Cardiac fibroblast (primary cell): ENCODE measurements at regions not wholly inside any gene's neighbourhood (a gene's known extent, or its start where the extent isn't known, plus 50 kb on each side); places are given as distances from the start of the nearest gene placed in this dataset.

Experiments used
- DNase-seq, 2 donors: peaks; one replicate each; pipeline versions ENCODE4 v3.0.0 to v3.0.0-alpha.2; 2010; ENCODE audit warnings: low read depth in 2 of 2
- H3K4me3 ChIP-seq, 2 donors: replicated peaks in 1 of 2; 1 replicate in 1 of 2; 2 replicates in 1 of 2; pipeline ENCODE4 v1.5.1; 2011; ENCODE audit warnings: low read depth in 2 of 2, low read length in 2 of 2, mild to moderate bottlenecking in 2 of 2, moderate library complexity in 1 of 2
- TF ChIP-seq, protein P1 (sequence below): IDR thresholded peaks from one replicate; pipeline ENCODE4 v1.5.1; 2011; ENCODE audit warnings: low read depth, mild to moderate bottlenecking, low read length, inconsistent platforms

DNA sequence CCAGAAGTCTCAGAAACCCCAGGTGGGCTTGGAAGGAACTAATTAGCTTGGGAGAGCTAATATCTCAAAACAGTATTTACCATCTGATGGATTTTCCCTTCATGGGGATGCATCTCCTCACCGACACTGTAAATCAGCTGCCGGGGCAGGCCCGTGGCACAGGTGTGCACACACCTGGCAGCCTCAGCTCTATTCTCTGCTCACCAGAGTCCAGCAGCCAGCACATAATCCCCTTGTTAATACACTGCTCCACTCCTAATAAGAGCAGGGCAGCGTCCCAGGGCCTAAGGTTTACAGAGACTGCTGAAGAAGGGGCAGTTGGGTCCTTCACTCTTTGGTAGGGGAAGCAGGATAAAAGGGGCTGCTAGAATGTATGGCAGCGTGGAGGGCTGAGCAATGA is 200.0 kb downstream of the TOMM20 start:
- no peak overlapping the region for H3K4me3 ChIP-seq
- TF ChIP-seq, protein P1, sequence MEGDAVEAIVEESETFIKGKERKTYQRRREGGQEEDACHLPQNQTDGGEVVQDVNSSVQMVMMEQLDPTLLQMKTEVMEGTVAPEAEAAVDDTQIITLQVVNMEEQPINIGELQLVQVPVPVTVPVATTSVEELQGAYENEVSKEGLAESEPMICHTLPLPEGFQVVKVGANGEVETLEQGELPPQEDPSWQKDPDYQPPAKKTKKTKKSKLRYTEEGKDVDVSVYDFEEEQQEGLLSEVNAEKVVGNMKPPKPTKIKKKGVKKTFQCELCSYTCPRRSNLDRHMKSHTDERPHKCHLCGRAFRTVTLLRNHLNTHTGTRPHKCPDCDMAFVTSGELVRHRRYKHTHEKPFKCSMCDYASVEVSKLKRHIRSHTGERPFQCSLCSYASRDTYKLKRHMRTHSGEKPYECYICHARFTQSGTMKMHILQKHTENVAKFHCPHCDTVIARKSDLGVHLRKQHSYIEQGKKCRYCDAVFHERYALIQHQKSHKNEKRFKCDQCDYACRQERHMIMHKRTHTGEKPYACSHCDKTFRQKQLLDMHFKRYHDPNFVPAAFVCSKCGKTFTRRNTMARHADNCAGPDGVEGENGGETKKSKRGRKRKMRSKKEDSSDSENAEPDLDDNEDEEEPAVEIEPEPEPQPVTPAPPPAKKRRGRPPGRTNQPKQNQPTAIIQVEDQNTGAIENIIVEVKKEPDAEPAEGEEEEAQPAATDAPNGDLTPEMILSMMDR = no peak
- DNase-seq = no peak

DNA sequence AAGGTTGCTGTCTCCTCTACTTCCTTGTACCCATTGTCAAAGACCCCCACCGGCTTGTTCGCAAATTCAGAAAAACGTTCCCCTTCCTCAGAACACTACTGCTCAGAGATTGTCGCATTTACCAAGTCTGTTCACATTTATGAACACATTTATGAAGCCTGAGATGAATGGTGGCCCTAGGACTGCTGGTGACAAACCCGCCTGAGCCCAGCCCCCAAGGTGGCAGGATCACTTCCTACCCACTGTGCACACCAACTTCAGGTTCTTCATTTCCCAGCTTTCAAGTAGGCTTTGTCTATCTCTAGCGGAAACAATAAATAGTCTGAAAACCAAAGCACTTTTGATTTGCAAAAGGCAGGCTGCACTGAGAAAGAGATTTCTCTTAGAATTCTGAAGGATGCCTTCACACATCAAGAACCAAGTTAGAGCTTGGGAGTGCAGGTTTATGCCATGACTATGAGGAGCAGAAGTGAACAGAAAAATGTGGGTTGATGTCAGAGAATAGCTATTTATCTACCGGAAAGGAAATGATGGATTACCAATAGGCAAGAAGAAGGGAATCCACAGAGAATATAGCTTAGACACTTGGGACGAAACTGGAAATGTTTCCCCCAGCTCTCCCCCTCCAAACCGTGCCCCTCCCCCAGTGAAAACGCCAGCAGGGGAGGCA is 200.5 kb downstream of the TOMM20 start:
- H3K4me3 ChIP-seq = no peak overlapping the region
- TF ChIP-seq, protein P1 = no peak
- DNase-seq = no peak

DNA sequence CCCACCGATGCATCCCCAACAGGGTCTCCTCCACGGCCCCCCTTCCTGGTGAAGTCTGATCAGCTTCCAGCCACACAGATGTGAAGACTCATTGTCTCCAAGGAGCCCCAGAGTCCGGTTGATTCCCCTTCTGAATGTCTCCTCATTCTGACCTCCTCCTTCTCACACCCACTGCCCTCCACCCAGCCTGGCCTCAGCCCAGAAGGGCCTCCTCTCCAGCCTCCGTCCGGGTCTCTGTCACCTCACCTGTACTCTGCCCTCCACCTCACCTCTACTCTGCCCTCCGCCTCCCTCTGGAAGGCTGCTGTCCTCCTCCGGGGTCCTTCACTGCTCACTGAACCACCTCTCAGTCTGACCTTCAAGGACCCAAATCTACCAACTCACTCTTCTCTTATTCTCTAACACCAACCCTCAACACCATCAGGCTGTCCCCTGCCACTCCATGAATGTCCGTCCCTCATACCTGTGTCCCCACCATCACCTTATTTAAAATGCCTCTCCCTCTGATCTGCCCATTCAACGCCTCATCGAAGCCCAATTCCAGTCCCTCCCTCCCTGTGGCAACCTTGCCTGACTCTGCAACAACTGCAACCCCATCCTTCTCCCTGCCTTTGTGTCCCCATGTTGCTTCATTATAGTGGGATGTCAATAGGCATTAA is 201.2 kb downstream of the TOMM20 start:
- H3K4me3 ChIP-seq = no peak overlapping the region
- no peak for DNase-seq
- TF ChIP-seq, protein P1 = no peak

DNA sequence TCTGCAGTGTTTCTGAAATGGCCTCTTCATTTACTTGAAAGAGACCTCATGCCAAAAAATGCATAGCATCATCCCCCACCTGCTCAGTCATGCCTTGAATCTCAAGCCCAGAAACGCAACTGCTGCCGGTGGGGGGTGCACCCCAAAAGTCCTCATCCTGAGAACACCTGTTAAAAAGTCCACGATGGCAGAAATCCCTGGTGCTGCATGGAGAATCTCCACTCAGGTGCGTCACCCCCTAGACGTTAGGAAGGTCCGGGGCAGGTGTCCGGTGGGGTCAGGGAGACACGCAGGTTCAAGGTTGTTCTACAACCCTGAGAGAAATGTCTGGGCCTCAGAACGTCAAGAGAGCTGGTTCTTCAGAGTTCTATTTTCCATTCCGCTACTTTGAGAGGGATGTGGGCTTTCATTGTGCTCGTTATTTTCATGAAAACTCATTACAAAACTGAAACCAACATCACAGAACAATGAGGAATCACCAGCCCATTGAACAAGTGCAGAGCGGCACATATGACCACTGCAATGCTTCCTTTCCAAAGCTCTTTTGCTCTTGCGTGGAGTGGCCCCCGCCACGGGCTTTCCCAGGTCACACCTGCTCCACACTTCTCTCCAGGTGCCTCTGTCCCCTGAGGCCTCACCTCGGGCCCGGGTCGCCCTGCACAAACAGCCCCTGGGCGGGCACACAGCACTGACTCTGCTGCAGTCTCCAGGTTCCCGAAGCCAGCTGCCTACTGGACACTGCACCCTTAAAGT is 201.9 kb downstream of the TOMM20 start:
- DNase-seq = no peak
- TF ChIP-seq, protein P1 = no peak
- no peak overlapping the region for H3K4me3 ChIP-seq

DNA sequence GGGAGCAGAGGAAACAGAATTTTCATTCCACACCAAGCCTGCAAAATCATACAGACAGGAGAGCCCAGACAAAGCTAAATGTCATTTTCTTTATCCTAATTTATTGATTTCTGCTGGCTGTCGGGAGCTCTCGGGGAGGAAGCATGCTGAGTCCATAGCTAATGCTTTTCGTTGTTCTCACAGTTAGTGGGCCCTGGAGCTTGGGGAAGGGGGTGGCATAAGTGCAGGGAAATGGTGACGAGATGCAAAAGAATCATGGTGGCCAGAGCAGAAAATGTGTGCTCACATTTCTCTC is 202.4 kb downstream of the TOMM20 start:
- H3K4me3 ChIP-seq = no peak overlapping the region
- TF ChIP-seq, protein P1 = no peak
- DNase-seq = no peak

DNA sequence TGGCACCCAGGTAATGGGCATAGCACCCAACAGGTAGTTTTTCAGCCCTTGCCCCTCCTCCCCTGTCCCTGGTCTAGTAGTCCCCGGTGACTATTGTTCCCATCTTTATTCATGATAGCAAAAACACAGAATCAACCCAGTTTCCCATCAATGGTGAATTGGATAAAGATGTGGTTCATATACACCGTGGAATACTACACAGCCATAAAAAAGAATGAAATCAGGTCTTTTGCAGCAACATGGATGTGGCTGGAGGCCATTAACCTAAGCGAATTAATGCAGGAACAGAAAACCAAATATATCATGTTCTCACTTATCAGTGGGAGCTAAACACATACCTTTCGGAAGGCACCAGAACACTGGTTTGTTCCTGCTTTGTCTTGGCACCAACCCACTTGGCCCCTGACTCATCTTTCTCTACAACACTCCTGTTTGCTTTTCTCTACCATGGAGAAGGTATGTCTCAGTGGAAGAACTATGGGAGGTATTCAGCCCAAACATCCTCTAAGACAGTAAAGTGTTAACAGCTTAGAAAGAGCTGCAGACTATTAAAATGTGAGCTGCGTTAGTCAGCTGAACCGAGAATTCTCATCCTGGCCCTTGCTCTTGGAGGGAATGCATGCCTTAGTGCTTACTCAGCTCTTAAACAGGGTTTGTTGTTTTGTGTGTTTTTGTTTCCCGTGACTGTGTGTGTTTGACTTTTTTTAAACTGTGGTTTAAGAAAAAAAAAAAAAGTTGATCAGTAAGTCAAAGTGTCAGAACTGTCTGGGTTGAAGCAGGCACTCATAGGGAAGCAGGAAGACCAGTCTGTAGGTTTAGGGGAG is 203.0 kb downstream of the TOMM20 start:
- H3K4me3 ChIP-seq = no peak overlapping the region
- DNase-seq = peak; percentile 97 to 99
- TF ChIP-seq, protein P1 = no peak
